Endometrium (tissue), 2 donors: ENCODE measurements at regions not wholly inside any gene's neighbourhood (a gene's known extent, or its start where the extent isn't known, plus 50 kb on each side); places are given as distances from the start of the nearest gene placed in this dataset.

Source experiments
- FAIRE-seq: peaks from 2 replicates; lab custom pipeline; 2012; peaks lifted over from hg19 to GRCh38; lab: Jason Lieb, UNC
- donor health status: control.
- donor health status: control.

DNA sequence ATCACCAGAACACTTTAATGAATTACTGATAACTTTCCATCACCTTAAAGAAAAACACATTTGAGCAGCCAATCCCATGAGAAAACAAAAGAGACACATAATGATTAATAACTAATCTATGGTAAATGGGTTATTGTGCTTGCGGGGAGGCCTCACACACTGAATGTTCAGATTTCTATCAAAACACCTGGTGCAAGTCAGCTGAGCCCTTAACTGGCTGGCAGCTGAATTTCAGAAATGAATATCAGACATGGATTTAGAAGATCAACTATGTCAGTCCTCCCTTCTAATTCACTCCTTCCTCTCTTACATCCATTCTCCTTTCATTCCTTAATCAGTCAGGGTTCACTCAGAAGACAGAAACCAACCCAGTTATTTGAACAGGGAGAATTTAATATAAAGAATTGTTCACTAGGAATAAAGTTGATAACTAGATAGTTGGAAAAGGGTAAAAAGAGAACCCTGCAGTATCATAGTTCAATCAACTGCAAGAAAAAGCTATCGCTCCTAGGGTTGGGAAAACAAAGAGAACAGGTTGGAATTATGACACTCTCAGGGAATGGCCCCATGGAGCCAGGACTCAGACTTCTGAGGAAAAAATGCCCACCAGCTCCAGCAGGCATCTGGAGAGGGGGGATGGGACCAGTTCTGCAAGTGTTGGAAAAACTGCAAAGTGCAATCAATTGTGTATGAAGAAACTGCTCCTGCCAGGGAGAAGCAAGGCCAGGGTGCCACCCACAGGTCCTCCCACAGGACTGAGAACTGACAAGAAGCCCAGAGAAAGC, 577.1 kb upstream of the CDH5 start:
- no peak for FAIRE-seq

DNA sequence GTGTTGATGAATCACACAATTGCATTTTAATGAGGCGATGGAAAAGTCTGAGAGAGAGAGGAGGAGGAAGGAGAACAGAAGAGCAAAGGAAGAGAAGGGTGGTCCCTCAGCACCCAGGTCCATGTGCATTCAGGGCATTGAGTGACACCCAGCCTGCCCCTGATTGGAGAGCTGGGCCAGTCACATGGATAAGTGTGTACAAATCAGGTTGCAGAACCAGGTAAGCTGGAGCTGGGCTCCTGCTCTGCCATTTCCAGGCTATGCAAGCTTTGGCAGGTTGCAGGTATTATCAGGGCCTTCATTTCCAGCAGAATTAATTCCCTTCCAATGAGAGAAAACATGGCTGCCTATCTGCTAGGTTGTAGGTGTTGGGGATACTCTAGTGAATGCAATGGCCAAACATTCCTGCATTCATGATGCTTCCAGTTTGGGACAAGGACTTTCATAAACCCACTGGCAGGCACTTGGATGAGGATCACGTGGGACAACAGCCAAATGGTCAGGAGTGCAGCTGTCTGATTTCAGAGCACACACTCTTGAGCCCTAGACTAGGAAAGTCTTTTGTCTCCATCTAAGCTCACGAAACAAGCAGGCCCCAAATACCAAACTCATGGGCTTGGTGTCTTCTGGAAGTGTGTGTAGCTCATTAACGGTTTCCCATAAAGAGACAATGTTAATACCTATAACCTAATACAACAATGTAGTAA, 577.9 kb upstream of the CDH5 start:
- FAIRE-seq: no peak

DNA sequence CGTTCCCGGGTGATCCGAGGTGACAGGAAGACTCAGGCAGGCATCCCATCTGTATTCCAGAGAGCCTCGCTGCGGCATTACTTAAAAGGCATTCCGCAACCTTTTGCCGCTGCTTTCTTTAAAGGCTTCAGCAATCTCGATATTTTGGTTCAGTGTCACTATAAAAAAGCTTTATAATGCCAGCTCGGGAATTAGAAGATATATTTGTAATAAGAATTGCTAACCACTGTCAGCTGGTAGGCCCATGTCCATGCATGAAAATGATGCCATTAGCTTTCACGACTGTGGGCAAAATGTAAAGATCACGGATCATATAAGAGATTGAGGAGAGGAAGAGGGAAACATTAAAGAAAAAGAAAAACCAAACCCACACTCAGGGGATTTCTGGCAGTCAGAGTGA, 578.6 kb upstream of the CDH5 start:
- FAIRE-seq: no peak

DNA sequence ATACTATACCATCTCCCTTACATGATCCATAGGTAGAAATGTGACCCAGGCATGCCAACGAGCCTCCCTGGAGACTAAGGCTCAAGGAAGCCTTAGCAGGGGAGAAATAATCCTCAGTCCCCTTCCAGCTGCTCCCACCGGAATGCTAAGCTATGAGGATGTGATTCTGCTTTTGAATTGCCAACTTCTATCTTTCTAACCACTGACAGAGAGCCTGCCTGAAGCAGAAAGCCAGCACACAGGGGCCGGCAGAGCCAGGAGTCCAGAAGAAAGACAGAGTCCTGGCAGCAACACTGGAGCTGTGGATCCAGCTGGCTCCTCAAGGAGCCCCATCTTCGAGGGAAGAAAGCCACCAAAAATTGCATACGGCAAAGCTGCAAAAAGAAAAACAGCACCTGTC, 579.6 kb upstream of the CDH5 start:
- FAIRE-seq: no peak

DNA sequence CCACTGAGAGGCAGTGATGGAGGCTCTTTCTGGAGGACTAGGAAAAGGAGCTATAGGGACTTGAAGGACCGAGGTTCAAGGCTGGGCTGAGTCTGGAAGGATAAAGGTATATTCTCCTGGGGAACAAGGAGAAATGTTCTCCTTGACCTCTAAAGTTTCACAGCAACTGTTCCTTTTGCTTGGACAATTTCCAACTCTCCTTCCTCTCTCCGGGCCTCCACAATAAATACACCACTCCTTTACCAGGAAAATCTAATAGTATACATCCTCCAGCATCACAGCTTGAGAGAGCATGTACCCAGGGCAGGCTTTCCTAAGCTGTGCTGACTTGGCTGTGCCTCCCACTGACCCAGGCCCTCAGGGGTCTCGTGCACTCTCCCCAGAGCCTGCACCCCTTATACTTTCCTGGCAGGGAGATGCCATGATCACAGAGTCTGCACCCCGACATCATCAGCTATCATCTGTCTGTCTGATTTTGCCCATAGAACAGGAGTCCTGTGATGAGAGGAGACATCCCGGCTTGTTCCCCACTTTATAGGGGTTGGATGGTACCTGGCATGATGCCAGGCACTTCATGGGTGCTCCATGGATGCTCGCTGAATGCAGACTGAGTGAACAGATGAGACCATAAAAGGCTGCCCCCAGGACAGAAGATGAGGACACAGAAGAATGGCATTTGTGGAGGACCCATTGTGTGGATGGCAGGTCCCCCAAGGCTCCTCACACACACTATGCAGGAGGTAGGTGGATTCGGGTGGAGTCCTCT, 582.6 kb upstream of the CDH5 start:
- no peak for FAIRE-seq

DNA sequence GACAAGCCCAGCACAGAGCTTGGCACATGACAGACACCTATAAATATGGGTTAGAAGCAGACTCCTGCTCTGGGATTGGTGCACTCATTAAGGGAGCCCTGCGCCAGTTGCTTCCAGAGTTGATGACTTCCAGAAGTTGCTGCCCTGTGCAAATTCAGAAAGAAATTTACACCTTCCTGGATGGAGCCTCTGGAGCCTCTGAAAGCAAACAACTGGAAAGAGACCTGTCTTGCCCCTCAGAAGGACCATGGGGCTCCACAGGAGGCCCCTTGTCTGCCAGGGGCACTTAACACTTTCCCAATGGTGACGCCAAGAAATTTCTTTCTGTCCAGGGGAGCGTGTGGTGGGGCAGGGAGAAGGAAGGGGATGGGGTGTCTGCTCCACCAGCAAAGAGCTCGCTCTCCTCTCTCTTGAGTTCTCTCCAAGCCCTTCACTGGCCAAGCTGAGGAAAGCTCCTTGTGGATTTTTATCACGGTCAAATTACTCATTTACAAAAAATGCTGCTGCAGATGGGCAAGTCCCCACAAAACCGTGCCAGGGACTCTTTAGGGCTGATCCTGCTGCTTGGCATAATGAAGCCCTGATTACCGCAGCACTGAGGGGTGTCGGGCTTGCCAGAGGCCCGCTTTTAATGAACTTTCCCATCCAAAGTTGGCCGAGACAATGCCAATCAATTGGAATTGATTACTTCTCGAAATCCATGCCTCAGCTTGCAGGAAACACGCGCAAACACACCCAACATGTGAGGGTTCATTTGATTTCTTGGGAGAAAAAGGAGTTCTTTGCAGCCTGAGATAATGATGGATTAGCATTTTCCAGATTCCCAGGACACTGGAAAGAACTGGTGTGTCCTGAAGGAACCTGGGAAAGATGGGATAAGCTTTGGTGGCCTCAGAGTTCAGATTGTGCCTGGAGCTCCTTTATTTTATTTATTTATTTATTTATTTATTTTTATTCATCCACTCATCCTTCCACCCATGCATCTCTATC, 583.6 kb upstream of the CDH5 start:
- FAIRE-seq: no peak

DNA sequence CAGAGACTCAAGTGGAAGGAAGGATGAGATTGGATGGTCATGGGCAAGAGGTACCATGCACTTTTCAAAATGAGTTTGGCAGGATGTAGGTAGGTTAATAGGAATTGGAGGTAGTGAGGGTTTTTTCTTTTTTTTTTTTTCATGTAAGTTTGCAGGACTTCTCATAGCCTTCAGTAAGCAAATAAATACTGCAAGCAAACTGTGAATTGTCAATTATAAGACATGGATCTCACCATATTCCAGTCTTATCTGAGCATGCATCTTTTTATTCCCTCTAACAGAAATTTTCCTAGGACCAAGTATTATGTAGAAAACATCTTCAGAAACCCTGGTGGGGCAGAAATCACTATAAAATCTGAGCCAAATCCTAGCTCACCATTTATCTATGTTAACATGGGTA, 584.6 kb upstream of the CDH5 start:
- no peak for FAIRE-seq

DNA sequence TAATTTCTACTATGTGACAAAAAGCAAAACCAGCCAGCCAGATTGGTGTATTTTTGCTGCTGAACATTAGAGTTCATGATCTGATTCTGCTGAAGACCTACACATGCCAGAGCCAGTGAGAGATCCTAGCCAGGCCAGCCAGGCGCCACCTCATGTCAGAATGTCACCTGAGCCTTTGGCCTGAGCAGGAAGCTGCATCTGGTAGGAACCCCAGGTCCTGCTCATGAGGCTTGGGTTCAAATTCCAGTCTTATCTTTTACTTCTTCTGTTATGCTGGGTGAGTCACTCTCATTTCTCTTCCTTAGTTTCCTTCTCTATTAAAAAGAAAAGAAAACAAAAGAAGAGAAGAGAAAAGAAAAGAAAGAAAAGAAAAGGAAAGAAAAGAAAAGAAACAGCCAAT, 585.1 kb upstream of the CDH5 start:
- no peak for FAIRE-seq

DNA sequence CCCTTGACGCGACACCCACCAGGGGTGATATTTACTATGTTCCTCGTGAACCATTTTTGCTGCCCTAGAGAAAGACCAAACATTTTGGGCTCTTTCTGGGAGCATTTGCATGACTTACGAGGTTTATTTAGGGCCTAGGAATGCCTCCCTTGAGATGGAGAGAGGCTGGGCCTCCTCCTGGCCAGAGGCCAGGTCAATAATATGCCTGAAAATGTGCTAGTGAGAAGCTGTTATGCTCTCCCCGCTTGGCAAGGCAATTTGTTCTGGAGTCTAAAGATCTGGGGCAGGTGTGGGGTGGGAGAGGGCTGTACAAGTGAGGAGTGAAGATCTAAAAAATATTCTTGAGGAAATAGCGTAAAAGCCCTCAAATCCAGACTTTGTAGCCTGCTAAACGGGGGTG, 587.3 kb upstream of the CDH5 start:
- FAIRE-seq: no peak

DNA sequence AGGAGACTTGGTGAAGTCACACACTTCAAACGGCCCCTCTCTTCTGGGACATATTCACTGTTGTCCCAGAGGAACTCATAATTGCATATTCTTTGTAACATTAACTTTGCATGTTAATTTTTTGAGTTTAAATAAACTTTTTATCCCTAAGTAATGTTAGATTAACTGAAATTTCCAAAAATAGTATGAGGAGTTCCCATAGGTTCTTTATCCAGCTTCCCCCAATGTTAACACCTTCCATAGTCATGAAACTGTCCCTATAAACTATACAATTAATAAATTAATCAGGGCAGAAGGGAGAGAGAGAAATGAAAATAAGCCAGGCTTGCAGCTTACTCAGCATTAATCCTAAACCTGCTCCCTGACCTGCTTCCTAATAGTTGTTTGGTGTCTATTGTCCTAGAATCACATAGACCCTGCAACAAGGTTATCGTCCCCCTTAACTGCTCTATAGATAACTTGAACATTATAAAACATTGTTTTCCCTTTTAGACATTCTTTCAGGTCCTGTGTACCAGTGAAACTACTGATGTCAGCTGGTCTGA, 589.8 kb upstream of the CDH5 start:
- no peak for FAIRE-seq

DNA sequence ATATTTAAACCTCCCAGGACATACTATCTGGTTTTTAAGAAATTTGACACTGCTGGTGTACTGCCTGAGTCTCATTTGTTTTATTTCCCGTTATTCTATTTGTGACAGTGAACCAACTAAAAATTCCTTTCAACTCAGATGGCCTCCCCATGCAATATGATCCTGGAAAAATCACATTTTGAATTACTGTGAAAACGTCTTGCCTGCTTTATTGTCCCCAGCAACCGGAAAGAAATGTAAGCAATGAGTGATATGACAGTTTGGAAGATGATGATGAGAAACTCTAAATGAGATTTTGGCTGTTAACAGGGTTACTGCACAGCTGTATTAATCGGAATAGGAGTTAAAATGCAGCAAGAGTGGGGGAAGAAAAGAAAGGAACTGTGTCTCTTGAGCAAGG, 590.7 kb upstream of the CDH5 start:
- FAIRE-seq: no peak

DNA sequence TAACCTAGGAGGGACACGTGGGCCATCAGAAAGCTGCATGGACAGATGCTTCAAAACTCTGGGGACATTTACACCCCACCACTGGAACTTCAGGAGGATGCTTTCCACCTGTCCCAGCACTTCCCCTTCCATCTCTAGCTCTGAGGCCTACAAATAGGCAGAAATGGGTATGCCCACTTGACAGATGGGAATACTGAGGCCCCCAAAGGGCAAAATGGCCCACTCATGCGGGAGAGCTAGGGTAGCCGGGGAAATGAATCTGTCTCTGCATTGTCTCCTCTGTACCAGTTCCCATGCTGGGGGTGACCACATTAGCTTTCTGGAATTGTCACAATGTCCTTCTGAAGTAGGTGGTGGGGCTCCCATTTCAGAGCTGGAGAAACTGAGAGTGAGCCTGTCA, 592.1 kb upstream of the CDH5 start:
- no peak for FAIRE-seq

DNA sequence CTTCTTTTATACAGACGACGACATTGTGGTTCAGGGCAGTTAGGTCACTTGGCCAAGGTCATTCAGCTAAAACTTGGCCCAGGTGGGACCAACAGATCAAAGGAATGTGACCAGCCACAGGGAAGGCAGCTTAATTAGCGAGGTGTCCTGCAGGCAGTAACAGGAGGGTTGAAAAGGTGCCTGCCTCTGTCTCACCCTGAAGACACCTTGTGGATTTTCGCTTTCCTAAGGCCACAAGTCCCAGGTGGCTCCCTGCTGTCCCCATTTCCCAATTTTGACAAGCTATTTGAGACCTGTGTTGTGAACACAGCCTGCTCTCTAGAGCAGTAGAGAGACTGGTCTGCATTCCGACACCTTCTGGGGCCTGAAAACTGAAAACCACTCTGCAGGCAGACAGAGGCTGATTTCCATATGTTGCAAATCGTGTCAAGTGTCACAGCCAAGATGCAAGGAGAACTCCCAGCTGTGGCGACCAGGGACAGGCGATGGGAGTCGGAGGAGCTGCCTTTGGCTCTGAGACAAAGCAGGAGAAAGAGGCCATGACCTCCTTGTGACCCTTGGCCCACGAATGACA, 593.1 kb upstream of the CDH5 start:
- no peak for FAIRE-seq

DNA sequence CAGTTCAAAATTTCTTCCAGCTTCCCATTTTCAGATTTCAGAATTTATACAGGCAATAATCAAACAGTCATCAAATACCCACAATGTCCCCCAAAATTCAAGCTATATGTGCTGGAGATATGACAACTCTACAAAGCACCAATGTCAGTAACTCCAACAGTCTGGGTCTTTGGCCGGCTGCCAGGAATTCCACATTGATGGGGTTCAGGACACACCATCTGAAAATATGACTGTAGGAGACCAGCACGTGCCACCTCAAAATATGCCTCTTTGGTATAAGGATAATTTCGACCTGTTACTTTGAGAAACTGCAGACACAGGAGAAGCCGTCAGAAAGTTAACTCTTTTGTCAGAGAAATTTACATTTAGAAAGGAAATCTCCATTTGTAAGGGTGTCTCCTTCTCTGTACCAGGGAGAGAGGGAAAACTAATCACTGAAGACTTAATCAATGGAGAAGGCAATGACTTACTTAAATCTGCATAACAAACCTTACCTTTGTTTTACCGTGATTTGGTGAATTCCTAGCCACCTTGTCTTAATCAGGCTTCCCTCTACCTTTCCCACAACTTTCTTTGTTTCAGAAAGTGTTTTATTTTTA, 594.3 kb upstream of the CDH5 start:
- FAIRE-seq: no peak

DNA sequence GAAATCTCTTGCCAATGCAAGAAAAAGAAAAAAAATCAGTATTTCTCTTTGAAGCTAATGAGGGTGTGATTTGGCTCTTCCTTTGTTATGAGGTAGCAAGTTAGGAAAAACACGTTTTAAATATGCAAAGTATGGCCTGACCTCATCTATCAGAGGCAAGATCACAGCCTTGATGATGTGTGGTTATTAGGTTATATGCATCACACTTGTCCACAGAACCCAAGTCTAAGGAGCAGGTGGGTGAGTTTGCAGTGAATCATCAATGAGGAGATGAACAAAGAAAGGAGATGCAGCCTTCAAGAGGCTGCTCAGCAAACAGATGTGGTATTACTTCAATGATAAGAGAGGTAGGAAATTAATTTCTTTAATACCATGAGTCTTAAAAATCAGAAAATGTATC, 594.8 kb upstream of the CDH5 start:
- no peak for FAIRE-seq

DNA sequence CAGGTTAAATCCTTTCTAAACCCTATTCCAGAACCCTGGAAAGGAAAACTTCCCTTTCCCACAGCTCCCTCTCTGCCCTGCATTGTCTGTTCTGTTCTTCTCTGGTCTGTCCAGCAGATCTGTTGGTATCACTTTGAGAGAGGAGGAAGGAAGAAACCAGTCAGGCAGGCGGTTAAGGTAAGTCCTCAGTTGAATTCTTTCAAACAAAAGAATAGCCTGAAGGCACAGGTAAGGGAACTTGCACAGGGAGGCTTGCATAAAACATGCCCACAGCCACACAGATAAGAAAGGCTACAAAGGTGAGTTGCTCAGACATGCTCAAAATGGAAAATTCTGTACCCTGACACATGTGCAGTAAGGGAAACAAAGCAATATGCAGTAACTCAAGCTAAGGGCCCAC, 595.7 kb upstream of the CDH5 start:
- FAIRE-seq: no peak

DNA sequence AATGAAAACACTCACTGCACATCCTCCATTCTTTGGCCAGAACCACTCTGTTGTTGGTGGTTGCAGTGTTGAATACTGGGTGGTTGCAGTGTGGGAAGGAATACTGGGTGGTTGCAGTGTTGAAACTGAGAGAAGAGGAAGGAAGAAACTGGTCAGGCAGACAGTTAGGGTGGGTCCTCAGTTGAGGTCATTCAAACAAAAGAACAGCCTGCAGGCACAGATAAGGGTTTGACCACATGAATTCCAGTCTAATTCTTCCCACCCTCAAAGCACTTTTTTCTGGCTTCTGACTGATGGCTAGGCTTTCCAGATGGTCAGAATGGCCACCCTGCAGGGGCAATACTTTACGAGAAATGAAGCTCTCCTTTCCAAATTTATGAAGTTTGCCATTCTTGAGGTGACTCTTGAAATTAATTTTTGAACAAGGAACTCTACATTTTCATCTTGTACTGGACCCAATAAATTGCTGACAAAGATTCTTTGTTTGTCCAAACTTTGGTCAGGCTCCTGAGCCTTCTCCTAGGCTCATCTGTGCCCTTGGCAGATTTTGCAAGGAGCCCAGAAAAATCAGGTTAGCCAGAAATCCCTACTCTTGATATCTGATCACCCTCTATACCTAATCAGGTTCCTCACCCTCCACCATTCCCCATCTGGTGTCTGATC, 596.6 kb upstream of the CDH5 start:
- FAIRE-seq: no peak

DNA sequence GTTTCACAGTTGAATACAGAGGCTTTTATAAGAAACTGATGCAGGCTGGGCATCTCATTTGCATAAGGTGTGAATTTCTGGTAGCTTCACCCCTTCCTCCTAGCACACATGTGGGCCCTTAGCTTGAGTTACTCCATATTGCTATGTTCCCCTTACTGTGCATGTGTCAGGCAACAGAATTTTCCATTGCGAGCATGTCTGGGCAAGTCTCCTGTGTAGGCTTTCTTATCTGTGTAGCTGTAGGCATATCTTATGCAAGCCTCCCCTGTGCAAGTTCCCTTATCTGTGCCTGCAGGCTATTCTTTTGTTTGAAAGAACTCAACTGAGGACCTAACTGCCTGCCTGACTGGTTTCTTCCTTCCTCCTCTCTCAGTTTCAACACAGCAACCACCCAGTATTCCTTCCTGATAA, 597.4 kb upstream of the CDH5 start:
- FAIRE-seq: no peak

DNA sequence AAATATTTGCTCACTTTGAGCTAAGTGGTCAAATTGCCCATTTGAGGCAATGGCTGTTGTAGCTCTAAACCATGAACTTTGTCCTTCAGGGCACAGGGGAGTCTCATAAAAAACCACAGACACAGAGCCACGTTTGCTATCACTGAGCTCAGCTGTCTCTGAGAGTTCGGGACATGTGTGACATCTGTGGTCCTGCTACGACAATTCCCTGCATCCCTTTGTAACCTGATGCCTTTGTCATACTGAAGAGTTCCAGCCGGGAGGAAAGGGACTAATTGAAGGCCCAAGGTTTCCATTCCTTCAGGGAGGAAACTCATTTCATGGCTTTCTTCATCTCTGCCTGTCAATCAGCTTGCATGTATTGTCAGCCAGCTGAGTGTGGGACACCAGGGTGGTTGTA, 599.4 kb upstream of the CDH5 start:
- FAIRE-seq: no peak

DNA sequence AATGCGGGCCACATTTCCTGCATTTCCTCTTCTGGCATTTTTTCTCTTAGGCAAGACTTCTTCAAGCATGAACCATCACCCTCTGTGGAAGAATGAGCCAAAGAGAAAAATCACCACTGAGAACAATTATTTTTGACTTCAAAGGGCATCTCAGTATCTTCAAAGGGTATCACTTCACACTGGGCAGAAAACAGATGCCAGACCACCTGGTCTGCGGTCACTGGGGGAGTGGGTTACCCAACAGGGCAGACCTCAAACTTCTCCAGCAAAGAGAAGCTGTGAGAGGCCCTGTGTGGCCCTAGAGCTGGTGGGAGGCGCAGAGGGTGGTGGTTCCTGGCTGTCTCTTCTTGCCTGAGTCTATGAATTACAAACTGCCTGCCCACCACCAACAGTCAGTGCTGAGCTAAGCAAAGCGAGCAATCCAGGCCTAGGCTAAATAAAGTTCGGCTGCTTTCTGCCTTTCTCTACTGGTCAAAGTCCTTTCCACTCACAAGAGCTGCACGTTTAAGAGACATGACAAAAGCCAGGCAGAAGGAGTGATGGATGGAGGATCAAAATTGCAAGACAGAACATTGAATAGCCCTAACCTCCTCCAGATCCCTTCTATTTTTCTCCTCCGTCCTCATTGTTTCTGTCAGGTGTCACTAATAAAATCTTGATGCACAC, 602.7 kb upstream of the CDH5 start:
- no peak for FAIRE-seq
